Right lobe of liver (tissue), 6 donors: ENCODE measurements at regions not wholly inside any gene's neighbourhood (a gene's known extent, or its start where the extent isn't known, plus 50 kb on each side); places are given as distances from the start of the nearest gene placed in this dataset.

Source experiments
- ATAC-seq, 4 donors: fragments of 200-7000 bp; cut with Tn5 transposase; one replicate each; pipeline ENCODE4 v1.9.1; 2020; ENCODE audit warnings: mild to moderate bottlenecking in 4 of 4, moderate library complexity in 4 of 4
- DNase-seq, 3 donors: peaks; one replicate each; pipeline ENCODE4 v3.0.0-alpha.2; 2020
- H3K27ac ChIP-seq, 3 donors: fragments of 200-600 bp; one replicate each; pipeline ENCODE4 v1.8.0; 2022
- H3K27me3 ChIP-seq, 2 donors: fragments of 200-600 bp; one replicate each; pipeline ENCODE4 v1.8.0; 2022
- H3K36me3 ChIP-seq, 4 donors: fragments of 200-600 bp; sonication (generic) in 1 of 4; one replicate each; pipeline versions ENCODE4 v1.5.1 to v1.8.0; 2017 to 2022; ENCODE audit warnings: control low read depth in 1 of 4
- H3K4me1 ChIP-seq, 4 donors: fragments of 200-600 bp; sonication (generic) in 1 of 4; one replicate each; pipeline versions ENCODE4 v1.5.1 to v1.8.0; 2017 to 2022; ENCODE audit warnings: control low read depth in 1 of 4
- H3K4me3 ChIP-seq, 3 donors: fragments of 200-600 bp; one replicate each; pipeline ENCODE4 v1.8.0; 2022
- H3K9me3 ChIP-seq, 4 donors: fragments of 200-600 bp; sonication (generic) in 1 of 4; one replicate each; pipeline versions ENCODE4 v1.5.1 to v1.8.0; 2017 to 2022; ENCODE audit warnings: control low read depth in 1 of 4
- POLR2A ChIP-seq: fragments of 450-650 bp; IDR thresholded peaks from one replicate; pipeline ENCODE4 v1.6.1; 2017; ENCODE audit warnings: antibody characterized with exemption, mild to moderate bottlenecking
- WGBS: methylation state at CpG from one replicate; pipeline ENCODE4 v1.1.6; 2018; ENCODE audit warnings: low coverage, low lambda C conversion rate; ENCODE audit not compliant: insufficient coverage; ENCODE audit errors: missing lambda C conversion rate; 5-methylcytosine and 5-hydroxymethylcytosine counted together
- intact Hi-C, 2 donors: fragments of 100-400 bp; cut with DNase I; formaldehyde crosslinking; loops; one replicate each; pipeline versions ENCODE4 v1.11.2 to v1.14.1; 2022
- TF ChIP-seq, protein P1 (sequence below), 4 donors: fragments of 200-600 bp in 3 of 4; fragments of 450-650 bp in 1 of 4; IDR thresholded peaks; one replicate each; pipeline versions ENCODE4 v1.5.1 to v1.8.0; 2016 to 2022; ENCODE audit warnings: antibody characterized with exemption in 4 of 4, mild to moderate bottlenecking in 2 of 4
- donor health status: DM: no; HTN: yes; CAD: no.
- donor health status: DM: no; HTN: no; CAD: no.
- donor health status: DM: no; HTN: no; CAD: no.
- donor health status: DM: no; HTN: yes; CAD: no.
- donor health status: DM: no; HTN: yes; CAD: no.

GRCh38 chr11:80297858-80298632, 857.2 kb upstream of the TENM4 start:
- 28% methylated on average over 5 of the region's 5 CpGs for WGBS
- no peak overlapping the region for H3K4me3 ChIP-seq
- no peaks in the 10 kb centered on the region for H3K9me3 ChIP-seq
- no peak overlapping the region for H3K27ac ChIP-seq
- H3K4me1 ChIP-seq: no peaks in the 10 kb centered on the region
- DNase-seq (no peak), ATAC-seq (no peak)
- no peaks in the 10 kb centered on the region for H3K27me3 ChIP-seq
- no peak for TF ChIP-seq POLR2A
- TF ChIP-seq, protein P1, sequence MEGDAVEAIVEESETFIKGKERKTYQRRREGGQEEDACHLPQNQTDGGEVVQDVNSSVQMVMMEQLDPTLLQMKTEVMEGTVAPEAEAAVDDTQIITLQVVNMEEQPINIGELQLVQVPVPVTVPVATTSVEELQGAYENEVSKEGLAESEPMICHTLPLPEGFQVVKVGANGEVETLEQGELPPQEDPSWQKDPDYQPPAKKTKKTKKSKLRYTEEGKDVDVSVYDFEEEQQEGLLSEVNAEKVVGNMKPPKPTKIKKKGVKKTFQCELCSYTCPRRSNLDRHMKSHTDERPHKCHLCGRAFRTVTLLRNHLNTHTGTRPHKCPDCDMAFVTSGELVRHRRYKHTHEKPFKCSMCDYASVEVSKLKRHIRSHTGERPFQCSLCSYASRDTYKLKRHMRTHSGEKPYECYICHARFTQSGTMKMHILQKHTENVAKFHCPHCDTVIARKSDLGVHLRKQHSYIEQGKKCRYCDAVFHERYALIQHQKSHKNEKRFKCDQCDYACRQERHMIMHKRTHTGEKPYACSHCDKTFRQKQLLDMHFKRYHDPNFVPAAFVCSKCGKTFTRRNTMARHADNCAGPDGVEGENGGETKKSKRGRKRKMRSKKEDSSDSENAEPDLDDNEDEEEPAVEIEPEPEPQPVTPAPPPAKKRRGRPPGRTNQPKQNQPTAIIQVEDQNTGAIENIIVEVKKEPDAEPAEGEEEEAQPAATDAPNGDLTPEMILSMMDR (IDR thresholded peaks at IDR 0.05): no peak
- no peaks in the 10 kb centered on the region for H3K36me3 ChIP-seq
- intact Hi-C loops: no loop called here

- no peaks in the 10 kb centered on the region for H3K36me3 ChIP-seq
- no peak overlapping the region for H3K4me3 ChIP-seq
- no peak for TF ChIP-seq POLR2A
- TF ChIP-seq, protein P1 (IDR thresholded peaks at IDR 0.05): no peak
- 57% methylated on average over 2 of the region's 2 CpGs for WGBS
- ATAC-seq: no peak
- no peaks in the 10 kb centered on the region for H3K27me3 ChIP-seq
- no peak for DNase-seq
- no peaks in the 10 kb centered on the region for H3K4me1 ChIP-seq
- no peaks in the 10 kb centered on the region for H3K9me3 ChIP-seq
- intact Hi-C loops: no loop called here
- H3K27ac ChIP-seq: no peak overlapping the region
Observed at GRCh38 chr11:80293293-80293692, 852.5 kb upstream of the TENM4 start.

DNA sequence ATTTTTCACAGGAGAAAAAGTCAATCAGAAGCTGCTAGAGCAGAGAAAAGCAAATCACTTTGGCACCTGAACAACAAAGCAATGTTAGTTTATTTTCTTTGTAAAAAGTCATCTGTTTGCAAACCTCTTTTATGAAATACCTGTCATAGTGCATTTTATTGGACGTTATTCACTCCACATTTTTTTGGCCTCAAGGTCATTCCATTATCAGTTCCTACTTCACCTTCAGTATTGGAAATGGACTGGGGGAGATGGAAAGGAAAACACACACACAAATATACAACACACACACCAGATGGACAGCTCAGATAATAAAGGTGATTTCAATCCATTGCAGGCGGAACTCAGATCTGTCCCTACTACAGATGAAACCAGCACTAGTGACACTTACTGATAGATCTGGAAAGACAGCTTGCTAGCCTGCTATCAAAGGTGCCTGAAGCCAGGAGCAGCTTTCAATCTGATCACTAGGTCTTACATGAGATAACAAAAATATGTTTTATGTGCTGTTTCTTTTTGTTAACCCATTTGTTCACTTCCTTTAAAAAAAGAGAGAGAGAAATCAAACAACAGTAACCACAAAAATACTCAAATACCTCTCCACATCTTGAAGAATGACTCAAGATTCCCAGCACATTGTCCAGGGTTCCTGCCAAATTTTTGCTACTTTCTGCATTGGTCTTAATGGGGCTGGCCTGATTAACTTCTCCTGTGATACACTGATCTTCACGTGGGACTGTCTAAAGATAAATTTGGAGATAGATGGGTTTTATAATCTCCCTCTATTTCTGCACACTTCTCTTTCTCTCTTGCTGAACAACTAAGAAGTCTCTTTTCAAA, 844.3 kb upstream of the TENM4 start:
- no peak overlapping the region for H3K4me3 ChIP-seq
- no peaks in the 10 kb centered on the region for H3K27me3 ChIP-seq
- no peak for ATAC-seq
- H3K27ac ChIP-seq: no peak overlapping the region
- H3K9me3 ChIP-seq: no peaks in the 10 kb centered on the region
- no peaks in the 10 kb centered on the region for H3K4me1 ChIP-seq
- whole genome bisulfite sequencing: 22% methylated on average over 3 of the region's 3 CpGs
- intact Hi-C loops: no loop called here
- DNase-seq: no peak
- TF ChIP-seq, protein P1 (IDR thresholded peaks at IDR 0.05): no peak
- no peak for TF ChIP-seq POLR2A
- no peaks in the 10 kb centered on the region for H3K36me3 ChIP-seq

- intact Hi-C loops: no loop called here
- Histone ChIP-seq H3K27me3 (no peaks in the 10 kb centered on the region), H3K9me3 (no peaks in the 10 kb centered on the region), H3K27ac (no peak overlapping the region), H3K4me1 (no peaks in the 10 kb centered on the region), H3K4me3 (no peak overlapping the region), H3K36me3 (no peaks in the 10 kb centered on the region)
- no peak for DNase-seq
- ATAC-seq: no peak
- WGBS: 12% methylated on average over 2 of the region's 2 CpGs
- TF ChIP-seq POLR2A: no peak
- TF ChIP-seq, protein P1 (IDR thresholded peaks at IDR 0.05): no peak
Observed at GRCh38 chr11:80282643-80283042, 841.8 kb upstream of the TENM4 start.
